ENCODE measurements at regions not wholly inside any gene's neighbourhood (a gene's known extent, or its start where the extent isn't known, plus 50 kb on each side); places are given as distances from the start of the nearest gene placed in this dataset.
"Not testable (repeated sequence)": the region's sequence is repeated elsewhere in the genome, so short reads cannot be mapped to it uniquely, and the experiment has no call there.

GRCh38 chr7:47179812-47180515, 401.9 kb downstream of the TNS3 start:
- peaks cover 25% of the 10 kb centered on the region for H3K9me3 ChIP-seq (ENCODE audit: low read length)
- H3K27ac ChIP-seq (ENCODE audit: low read depth, low read length, poor library complexity, severe bottlenecking): peak overlapping the region; percentile 8
- no peaks in the 10 kb centered on the region for H4K20me1 ChIP-seq (ENCODE audit: insufficient read depth, low read length)
- no TSS peak for BruUV-seq (replicated peaks)
- H3K4me2 ChIP-seq (ENCODE audit: low read length): peak overlapping the region; percentile 76
- intact Hi-C loops (cut with micrococcal nuclease; ENCODE audit: unreplicated experiment): loop anchor here (1.0 to 10.0 kb wide), 7 partner anchors 75 to 1257 kb away; no protein-coding TSS in a partner anchor
- peak overlapping the region; percentile 58; the same call in 1 of the 2 replicates for H2AFZ ChIP-seq (ENCODE audit: low read length)
- POLR2A ChIA-PET: interaction anchor here (1.0 to 1.6 kb wide), 2 partner anchors 9 to 154 kb away, joined by 5 to 7 read pairs; no protein-coding TSS in a partner anchor
- H3K36me3 ChIP-seq (ENCODE audit: insufficient read depth, low read length): peaks cover 45% of the 10 kb centered on the region
- TF ChIP-seq CTCF (conservative IDR thresholded peaks at IDR 0.05; ENCODE audit: low read length): peak; percentile 98
- no peak for TF ChIP-seq EZH2phosphoT487 (IDR thresholded peaks at IDR 0.05; ENCODE audit: borderline replicate concordance, low read depth, low read length)
- H3K4me3 ChIP-seq (ENCODE audit: low read depth, low read length, poor library complexity, severe bottlenecking): peak overlapping the region; percentile 23
- DNase-seq (ENCODE audit: low spot score): peak; percentile 85
- peaks cover 28% of the 10 kb centered on the region for H3K79me2 ChIP-seq (ENCODE audit: insufficient read depth, low read depth, low read length)
- peaks cover 55% of the 10 kb centered on the region for H3K4me1 ChIP-seq (ENCODE audit: insufficient read depth, low read length, poor library complexity, severe bottlenecking)
- H3K9me2 ChIP-seq (ENCODE audit: insufficient read depth, low read length): no peaks in the 10 kb centered on the region
- CTCF ChIA-PET (ENCODE audit: unreplicated experiment): no interaction called here

- H3K9me2 ChIP-seq (ENCODE audit: insufficient read depth, low read length); H3K4me2 ChIP-seq (ENCODE audit: low read length); H4K20me1 ChIP-seq (ENCODE audit: insufficient read depth, low read length); CTCF ChIA-PET (ENCODE audit: unreplicated experiment); H3K27ac ChIP-seq (ENCODE audit: low read depth, low read length, poor library complexity, severe bottlenecking); DNase-seq (ENCODE audit: low spot score); H2AFZ ChIP-seq (ENCODE audit: low read length); H3K4me3 ChIP-seq (ENCODE audit: low read depth, low read length, poor library complexity, severe bottlenecking); H3K79me2 ChIP-seq (ENCODE audit: insufficient read depth, low read depth, low read length); BruUV-seq (replicated peaks): not testable (repeated sequence)
- intact Hi-C loops (cut with micrococcal nuclease; ENCODE audit: unreplicated experiment): loop anchor here (10.0 kb wide), 1 partner anchor 168 kb away; no protein-coding TSS in a partner anchor
- Histone ChIP-seq H3K4me1 (ENCODE audit: insufficient read depth, low read length, poor library complexity, severe bottlenecking) (peaks cover 27% of the 10 kb centered on the region), H3K36me3 (ENCODE audit: insufficient read depth, low read length) (peaks cover 74% of the 10 kb centered on the region), H3K9me3 (ENCODE audit: low read length) (peaks cover 19% of the 10 kb centered on the region)
- POLR2A ChIA-PET: interaction anchor here (0.6 kb wide), 1 partner anchor 393 kb away, joined by 3 read pairs; no protein-coding TSS in a partner anchor
Measured at GRCh38 chr7:47172602-47173539, 409.0 kb downstream of the TNS3 start.

GRCh38 chr7:47170516-47170915, 411.4 kb downstream of the TNS3 start:
- H3K9me3 ChIP-seq (ENCODE audit: low read length): peaks cover 10% of the 10 kb centered on the region
- H3K27ac ChIP-seq (ENCODE audit: low read depth, low read length, poor library complexity, severe bottlenecking): peak overlapping the region; percentile 35
- CTCF ChIA-PET (ENCODE audit: unreplicated experiment): interaction anchor here (0.9 to 1.1 kb wide), 2 partner anchors 11 to 20 kb away, joined by 3 to 6 read pairs; no protein-coding TSS in a partner anchor
- no TSS peak for BruUV-seq (replicated peaks)
- TF ChIP-seq EZH2phosphoT487 (IDR thresholded peaks at IDR 0.05; ENCODE audit: borderline replicate concordance, low read depth, low read length) (no peak), CTCF (conservative IDR thresholded peaks at IDR 0.05; ENCODE audit: low read length) (peak; percentile 85)
- intact Hi-C loops (cut with micrococcal nuclease; ENCODE audit: unreplicated experiment): loop anchor here (10.0 kb wide), 1 partner anchor 166 kb away; no protein-coding TSS in a partner anchor
- no peak overlapping the region for H3K4me2 ChIP-seq (ENCODE audit: low read length)
- DNase-seq (ENCODE audit: low spot score): peak; percentile 56
- 0 out of 2 replicates have a peak, but pooled peaks cover 5% of the 10 kb centered on the region for H3K79me2 ChIP-seq (ENCODE audit: insufficient read depth, low read depth, low read length)
- H3K36me3 ChIP-seq (ENCODE audit: insufficient read depth, low read length): peaks cover 58% of the 10 kb centered on the region
- H4K20me1 ChIP-seq (ENCODE audit: insufficient read depth, low read length): no peaks in the 10 kb centered on the region
- H3K4me1 ChIP-seq (ENCODE audit: insufficient read depth, low read length, poor library complexity, severe bottlenecking): peaks cover 30% of the 10 kb centered on the region
- POLR2A ChIA-PET: interaction anchor here (0.7 to 3.6 kb wide), 8 partner anchors 9 to 449 kb away, joined by 3 to 22 read pairs (median 4); no protein-coding TSS in a partner anchor
- H2AFZ ChIP-seq (ENCODE audit: low read length): no peak overlapping the region
- no peaks in the 10 kb centered on the region for H3K9me2 ChIP-seq (ENCODE audit: insufficient read depth, low read length)
- no peak overlapping the region for H3K4me3 ChIP-seq (ENCODE audit: low read depth, low read length, poor library complexity, severe bottlenecking)
